ENCODE measurements at regions not wholly inside any gene's neighbourhood (a gene's known extent, or its start where the extent isn't known, plus 50 kb on each side); places are given as distances from the start of the nearest gene placed in this dataset.

DNA sequence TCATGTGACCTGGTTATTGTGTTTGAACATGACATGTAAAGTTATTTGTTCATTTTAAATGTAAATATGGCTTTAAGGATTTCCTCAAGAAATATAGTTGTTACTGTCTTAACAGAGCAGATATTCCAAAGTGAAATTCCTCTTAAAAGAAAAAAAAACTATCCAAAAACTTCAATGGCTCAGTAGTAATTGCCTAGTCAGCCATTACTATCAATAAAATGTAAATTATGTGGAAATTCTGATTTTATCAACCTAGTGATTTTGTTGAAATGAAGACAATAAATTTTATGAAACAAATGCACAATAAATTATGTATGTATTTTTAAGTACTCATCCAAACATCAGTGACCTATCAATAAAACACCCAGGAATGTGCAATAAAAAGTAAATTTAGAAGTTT is 463.3 kb downstream of the TENT5A start:
- no peak overlapping the region for H3K27ac ChIP-seq (ENCODE audit: control insufficient read depth, insufficient read depth)
- no peak for ATAC-seq
- H4K20me1 ChIP-seq (ENCODE audit: control insufficient read depth, insufficient read depth): no peaks in the 10 kb centered on the region
- POLR2A ChIA-PET: no interaction called here
- H2AFZ ChIP-seq (ENCODE audit: control insufficient read depth, low read depth, low read length): no peak overlapping the region
- no peaks in the 10 kb centered on the region for H3K36me3 ChIP-seq (ENCODE audit: control insufficient read depth in 2 of 2, insufficient read depth in 2 of 2, low read length in 1 of 2)
- no peak for FAIRE-seq
- no peaks in the 10 kb centered on the region for H3K79me2 ChIP-seq (ENCODE audit: control insufficient read depth, insufficient read depth, low read length)
- no peak overlapping the region for H3K9ac ChIP-seq (ENCODE audit: control insufficient read depth, insufficient read depth, low read length)
- no peak for DNase-seq (ENCODE audit: low read depth, low spot score)
- H3K4me3 ChIP-seq: no peak overlapping the region
- no TSS peak for BruUV-seq (replicated peaks)
- CTCF ChIA-PET: no interaction called here
- in situ Hi-C loops (cut with MboI) (no loop called here), intact Hi-C loops (cut with micrococcal nuclease; ENCODE audit: unreplicated experiment) (loop anchor here (2.0 kb wide), 1 partner anchor 72 kb away; no protein-coding TSS in a partner anchor)
- RAD21 ChIA-PET (ENCODE audit: unreplicated experiment): no interaction called here
- TF ChIP-seq ASH2L (IDR thresholded peaks at IDR 0.05; ENCODE audit: borderline replicate concordance, low read depth) (no peak), ZNF207 (IDR thresholded peaks at IDR 0.05; ENCODE audit: borderline replicate concordance) (no peak), STAT1 (conservative IDR thresholded peaks at IDR 0.05) (no peak), NBN (IDR thresholded peaks at IDR 0.05) (no peak), NFYA (IDR thresholded peaks at IDR 0.05; ENCODE audit: borderline replicate concordance, low read depth, low read length) (no peak), KDM1A (IDR thresholded peaks at IDR 0.05; ENCODE audit: borderline replicate concordance) (no peak), PML (IDR thresholded peaks at IDR 0.05; ENCODE audit: low read length) (no peak), MTA3 (IDR thresholded peaks at IDR 0.05; ENCODE audit: borderline replicate concordance, low read length) (no peak), ESRRA (IDR thresholded peaks at IDR 0.05; ENCODE audit: low read length) (no peak), MXI1 (IDR thresholded peaks at IDR 0.05; ENCODE audit: low read depth, low read length) (no peak), POLR2AphosphoS5 (IDR thresholded peaks at IDR 0.05; ENCODE audit: low read length) (no peak), NR2C1 (IDR thresholded peaks at IDR 0.05) (no peak), ZNF217 (IDR thresholded peaks at IDR 0.05) (no peak), MTA2 (IDR thresholded peaks at IDR 0.05; ENCODE audit: low read depth) (no peak), KAT2A (conservative IDR thresholded peaks at IDR 0.05; ENCODE audit: control insufficient read depth, low read depth, low read length) (no peak)
- TF ChIP-seq, protein P1, sequence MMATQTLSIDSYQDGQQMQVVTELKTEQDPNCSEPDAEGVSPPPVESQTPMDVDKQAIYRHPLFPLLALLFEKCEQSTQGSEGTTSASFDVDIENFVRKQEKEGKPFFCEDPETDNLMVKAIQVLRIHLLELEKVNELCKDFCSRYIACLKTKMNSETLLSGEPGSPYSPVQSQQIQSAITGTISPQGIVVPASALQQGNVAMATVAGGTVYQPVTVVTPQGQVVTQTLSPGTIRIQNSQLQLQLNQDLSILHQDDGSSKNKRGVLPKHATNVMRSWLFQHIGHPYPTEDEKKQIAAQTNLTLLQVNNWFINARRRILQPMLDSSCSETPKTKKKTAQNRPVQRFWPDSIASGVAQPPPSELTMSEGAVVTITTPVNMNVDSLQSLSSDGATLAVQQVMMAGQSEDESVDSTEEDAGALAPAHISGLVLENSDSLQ (IDR thresholded peaks at IDR 0.05): no peak
- TF ChIP-seq, protein P2, sequence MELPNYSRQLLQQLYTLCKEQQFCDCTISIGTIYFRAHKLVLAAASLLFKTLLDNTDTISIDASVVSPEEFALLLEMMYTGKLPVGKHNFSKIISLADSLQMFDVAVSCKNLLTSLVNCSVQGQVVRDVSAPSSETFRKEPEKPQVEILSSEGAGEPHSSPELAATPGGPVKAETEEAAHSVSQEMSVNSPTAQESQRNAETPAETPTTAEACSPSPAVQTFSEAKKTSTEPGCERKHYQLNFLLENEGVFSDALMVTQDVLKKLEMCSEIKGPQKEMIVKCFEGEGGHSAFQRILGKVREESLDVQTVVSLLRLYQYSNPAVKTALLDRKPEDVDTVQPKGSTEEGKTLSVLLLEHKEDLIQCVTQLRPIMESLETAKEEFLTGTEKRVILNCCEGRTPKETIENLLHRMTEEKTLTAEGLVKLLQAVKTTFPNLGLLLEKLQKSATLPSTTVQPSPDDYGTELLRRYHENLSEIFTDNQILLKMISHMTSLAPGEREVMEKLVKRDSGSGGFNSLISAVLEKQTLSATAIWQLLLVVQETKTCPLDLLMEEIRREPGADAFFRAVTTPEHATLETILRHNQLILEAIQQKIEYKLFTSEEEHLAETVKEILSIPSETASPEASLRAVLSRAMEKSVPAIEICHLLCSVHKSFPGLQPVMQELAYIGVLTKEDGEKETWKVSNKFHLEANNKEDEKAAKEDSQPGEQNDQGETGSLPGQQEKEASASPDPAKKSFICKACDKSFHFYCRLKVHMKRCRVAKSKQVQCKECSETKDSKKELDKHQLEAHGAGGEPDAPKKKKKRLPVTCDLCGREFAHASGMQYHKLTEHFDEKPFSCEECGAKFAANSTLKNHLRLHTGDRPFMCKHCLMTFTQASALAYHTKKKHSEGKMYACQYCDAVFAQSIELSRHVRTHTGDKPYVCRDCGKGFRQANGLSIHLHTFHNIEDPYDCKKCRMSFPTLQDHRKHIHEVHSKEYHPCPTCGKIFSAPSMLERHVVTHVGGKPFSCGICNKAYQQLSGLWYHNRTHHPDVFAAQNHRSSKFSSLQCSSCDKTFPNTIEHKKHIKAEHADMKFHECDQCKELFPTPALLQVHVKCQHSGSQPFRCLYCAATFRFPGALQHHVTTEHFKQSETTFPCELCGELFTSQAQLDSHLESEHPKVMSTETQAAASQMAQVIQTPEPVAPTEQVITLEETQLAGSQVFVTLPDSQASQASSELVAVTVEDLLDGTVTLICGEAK (IDR thresholded peaks at IDR 0.05; ENCODE audit: borderline replicate concordance): no peak
- no peaks in the 10 kb centered on the region for H3K9me3 ChIP-seq (replicated peaks; ENCODE audit: control insufficient read depth, insufficient read depth, low read length)
- H3K27me3 ChIP-seq (replicated peaks in 1 of 2; ENCODE audit: control insufficient read depth in 2 of 2, insufficient read depth in 2 of 2, low read length in 1 of 2): no peaks in the 10 kb centered on the region
- no peaks in the 10 kb centered on the region for H3K4me1 ChIP-seq (ENCODE audit: control insufficient read depth, insufficient read depth, low read length)
- SMC1A ChIA-PET (ENCODE audit: uncharacterized antibody, unreplicated experiment): no interaction called here
- no peak overlapping the region for H3K4me2 ChIP-seq (ENCODE audit: control insufficient read depth, insufficient read depth)
